IMR-90 (cell line): ENCODE measurements at regions not wholly inside any gene's neighbourhood (a gene's known extent, or its start where the extent isn't known, plus 50 kb on each side); places are given as distances from the start of the nearest gene placed in this dataset.

Experiments
- BHLHE40 ChIP-seq: fragments of 150-350 bp; IDR thresholded peaks from 2 replicates; pipeline ENCODE4 v1.6.1; 2016; ENCODE audit warnings: mild to moderate bottlenecking, low read depth, low read length
- CTCF ChIP-seq: conservative IDR thresholded peaks from 2 replicates; pipeline ENCODE4 v1.5.1; 2012; ENCODE audit warnings: mild to moderate bottlenecking, low read depth, low read length, improper control_type of control experiment
- FOS ChIP-seq: fragments of 150-350 bp; IDR thresholded peaks from 2 replicates; pipeline ENCODE4 v1.6.1; 2016; ENCODE audit warnings: low read depth, low read length
- MXI1 ChIP-seq: IDR thresholded peaks from 2 replicates; pipeline ENCODE4 v1.6.1; 2012; ENCODE audit warnings: low read depth, mild to moderate bottlenecking, low read length, moderate library complexity, borderline replicate concordance
- POLR2A ChIP-seq: IDR thresholded peaks from 2 replicates; pipeline ENCODE4 v1.6.1; 2012; ENCODE audit warnings: mild to moderate bottlenecking, low read depth, low read length
- RAD21 ChIP-seq: IDR thresholded peaks from 2 replicates; pipeline ENCODE4 v1.6.1; 2012; ENCODE audit warnings: low read length, improper control_type of control experiment
- RCOR1 ChIP-seq: IDR thresholded peaks from 2 replicates; pipeline ENCODE4 v1.6.1; 2012; ENCODE audit warnings: mild to moderate bottlenecking, low read length, improper control_type of control experiment; ENCODE audit not compliant: insufficient replicate concordance
- RFX5 ChIP-seq: IDR thresholded peaks from 2 replicates; pipeline ENCODE4 v1.8.0; 2012; ENCODE audit warnings: low read depth, mild to moderate bottlenecking, low read length, moderate library complexity
- USF2 ChIP-seq: fragments of 150-350 bp; IDR thresholded peaks from 2 replicates; pipeline ENCODE4 v1.6.1; 2017; ENCODE audit warnings: mild to moderate bottlenecking, antibody characterized with exemption, low read length, low read depth

DNA sequence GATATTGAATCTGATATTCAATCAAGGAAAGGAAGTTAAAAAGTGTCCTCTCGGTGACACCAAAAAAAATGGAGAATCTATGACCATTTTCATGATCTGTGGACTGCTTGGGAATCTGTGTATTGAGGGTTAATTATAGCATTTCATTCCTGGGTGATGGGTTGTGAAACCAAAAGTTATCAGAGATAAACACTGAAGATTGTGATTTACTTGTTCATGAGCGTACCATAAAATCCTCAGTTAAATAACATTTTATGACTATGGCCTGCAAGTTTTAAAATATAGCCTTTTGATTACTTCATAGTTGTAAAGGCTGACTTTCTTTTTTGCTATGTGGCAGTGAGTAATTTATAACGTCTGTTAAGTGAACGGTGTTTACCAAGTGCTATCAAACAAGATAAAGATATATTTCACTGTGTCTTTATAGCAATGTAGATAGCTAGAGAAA is 267.9 kb upstream of the SEMA6A start:
- TF ChIP-seq CTCF = no peak
- no peak for TF ChIP-seq RAD21
- TF ChIP-seq USF2 = no peak
- TF ChIP-seq FOS = no peak
- no peak for TF ChIP-seq RFX5
- no peak for TF ChIP-seq POLR2A
- no peak for TF ChIP-seq RCOR1
- no peak for TF ChIP-seq BHLHE40
- no peak for TF ChIP-seq MXI1
